DND-41 (cell line): ENCODE measurements at regions not wholly inside any gene's neighbourhood (a gene's known extent, or its start where the extent isn't known, plus 50 kb on each side); places are given as distances from the start of the nearest gene placed in this dataset.

Experiments
- ATAC-seq: fragments of 200-7000 bp; cut with Tn5 transposase; 3 replicates; pipeline ENCODE4 v1.9.1; 2021; ENCODE audit warnings: low read depth; ENCODE audit not compliant: insufficient read depth
- DNase-seq: peaks from one replicate; pipeline ENCODE4 v3.0.0-alpha.2; 2020
- H2AFZ ChIP-seq: 2 replicates; pipeline ENCODE4 v1.6.0; 2012; ENCODE audit warnings: low read depth, low read length
- H3K27ac ChIP-seq: 2 replicates; pipeline ENCODE4 v1.5.1; 2012; ENCODE audit warnings: low read length, inconsistent platforms
- H3K27me3 ChIP-seq: fragments of 200-600 bp; sonication (generic); 2 replicates; pipeline ENCODE4 v1.6.0; 2012; ENCODE audit warnings: low read length, mild to moderate bottlenecking, inconsistent platforms; ENCODE audit not compliant: insufficient read depth, poor library complexity
- H3K36me3 ChIP-seq: 2 replicates; pipeline ENCODE4 v1.5.1; 2012; ENCODE audit warnings: low read length, inconsistent platforms; ENCODE audit not compliant: insufficient read depth
- H3K4me1 ChIP-seq: 2 replicates; pipeline ENCODE4 v1.5.1; 2012; ENCODE audit warnings: mild to moderate bottlenecking, low read length; ENCODE audit not compliant: insufficient read depth
- H3K4me2 ChIP-seq: 2 replicates; pipeline ENCODE4 v1.6.0; 2012; ENCODE audit warnings: mild to moderate bottlenecking, moderate library complexity, low read length, inconsistent platforms; ENCODE audit not compliant: insufficient read depth
- H3K4me3 ChIP-seq, 2 experiments: fragments of 200-600 bp in 1 of 2; shearing (Covaris generic) in 1 of 2; 2 replicates each; pipeline ENCODE4 v1.5.1; 2012 to 2016; ENCODE audit warnings: inconsistent platforms in 2 of 2, low read length in 2 of 2, mild to moderate bottlenecking in 2 of 2, low read depth in 1 of 2, moderate library complexity in 1 of 2
- H3K79me2 ChIP-seq: 2 replicates; pipeline ENCODE4 v1.6.0; 2012; ENCODE audit warnings: low read length, inconsistent platforms; ENCODE audit not compliant: insufficient read depth
- H3K9ac ChIP-seq: 2 replicates; pipeline ENCODE4 v1.6.0; 2012; ENCODE audit warnings: low read depth, mild to moderate bottlenecking, inconsistent platforms, low read length, moderate library complexity
- H3K9me3 ChIP-seq: 2 replicates; pipeline ENCODE4 v1.5.1; 2012; ENCODE audit warnings: low read length, moderate library complexity, mild to moderate bottlenecking, inconsistent platforms; ENCODE audit not compliant: insufficient read depth, severe bottlenecking
- H4K20me1 ChIP-seq: 2 replicates; pipeline ENCODE4 v1.6.0; 2012; ENCODE audit warnings: low read length; ENCODE audit not compliant: insufficient read depth
- CTCF ChIP-seq: IDR thresholded peaks from 2 replicates; pipeline ENCODE4 v1.5.1; 2012; ENCODE audit warnings: borderline replicate concordance, low read length, moderate library complexity, mild to moderate bottlenecking; ENCODE audit not compliant: poor library complexity, severe bottlenecking; ENCODE audit errors: extremely low read depth
- EZH2 ChIP-seq: IDR thresholded peaks from 3 replicates; pipeline ENCODE4 v1.6.1; 2012; ENCODE audit warnings: borderline replicate concordance, low read depth, mild to moderate bottlenecking, moderate library complexity, low read length, inconsistent platforms; ENCODE audit not compliant: severe bottlenecking

- Histone ChIP-seq H3K36me3 (no peaks in the 10 kb centered on the region), H3K79me2 (no peaks in the 10 kb centered on the region), H3K4me2 (no peak overlapping the region), H3K4me3 (no peak overlapping the region), H3K27me3 (no peaks in the 10 kb centered on the region), H3K4me1 (no peaks in the 10 kb centered on the region), H2AFZ (no peak overlapping the region), H3K9ac (no peak overlapping the region), H4K20me1 (no peaks in the 10 kb centered on the region), H3K27ac (no peak overlapping the region), H3K9me3 (no peaks in the 10 kb centered on the region)
- ATAC-seq: no peak
- no peak for TF ChIP-seq EZH2
- TF ChIP-seq CTCF: no peak
- no peak for DNase-seq
Observed at GRCh38 chr1:81578867-81579266, 221.9 kb upstream of the ADGRL2 start.

GRCh38 chr1:81577004-81577697, 223.6 kb upstream of the ADGRL2 start:
- Histone ChIP-seq H3K9ac (no peak overlapping the region), H3K4me1 (no peaks in the 10 kb centered on the region), H3K27ac (no peak overlapping the region), H3K27me3 (no peaks in the 10 kb centered on the region), H3K4me3 (no peak overlapping the region), H3K9me3 (no peaks in the 10 kb centered on the region), H3K79me2 (no peaks in the 10 kb centered on the region), H2AFZ (no peak overlapping the region), H4K20me1 (no peaks in the 10 kb centered on the region), H3K4me2 (no peak overlapping the region), H3K36me3 (no peaks in the 10 kb centered on the region)
- ATAC-seq (no peak), DNase-seq (no peak)
- no peak for TF ChIP-seq CTCF
- TF ChIP-seq EZH2: no peak

GRCh38 chr1:81574408-81574807, 226.3 kb upstream of the ADGRL2 start:
- Histone ChIP-seq H3K79me2 (no peaks in the 10 kb centered on the region), H3K36me3 (no peaks in the 10 kb centered on the region), H3K9ac (no peak overlapping the region), H3K4me3 (no peak overlapping the region), H4K20me1 (no peaks in the 10 kb centered on the region), H3K4me1 (no peaks in the 10 kb centered on the region), H3K27ac (no peak overlapping the region), H3K9me3 (no peaks in the 10 kb centered on the region), H3K27me3 (no peaks in the 10 kb centered on the region), H3K4me2 (no peak overlapping the region), H2AFZ (no peak overlapping the region)
- ATAC-seq (no peak), DNase-seq (no peak)
- no peak for TF ChIP-seq EZH2

- DNase-seq: no peak
- Histone ChIP-seq H2AFZ (no peak overlapping the region), H3K4me2 (no peak overlapping the region), H3K36me3 (no peaks in the 10 kb centered on the region), H3K4me3 (no peak overlapping the region), H3K79me2 (no peaks in the 10 kb centered on the region), H3K4me1 (no peaks in the 10 kb centered on the region), H4K20me1 (no peaks in the 10 kb centered on the region), H3K27ac (no peak overlapping the region), H3K9me3 (no peaks in the 10 kb centered on the region), H3K27me3 (no peaks in the 10 kb centered on the region), H3K9ac (no peak overlapping the region)
- TF ChIP-seq EZH2 (no peak), CTCF (no peak)
- ATAC-seq: no peak
Observed at GRCh38 chr1:81573458-81573857, 227.3 kb upstream of the ADGRL2 start.
